ENCODE measurements at regions not wholly inside any gene's neighbourhood (a gene's known extent, or its start where the extent isn't known, plus 50 kb on each side); places are given as distances from the start of the nearest gene placed in this dataset.

DNA sequence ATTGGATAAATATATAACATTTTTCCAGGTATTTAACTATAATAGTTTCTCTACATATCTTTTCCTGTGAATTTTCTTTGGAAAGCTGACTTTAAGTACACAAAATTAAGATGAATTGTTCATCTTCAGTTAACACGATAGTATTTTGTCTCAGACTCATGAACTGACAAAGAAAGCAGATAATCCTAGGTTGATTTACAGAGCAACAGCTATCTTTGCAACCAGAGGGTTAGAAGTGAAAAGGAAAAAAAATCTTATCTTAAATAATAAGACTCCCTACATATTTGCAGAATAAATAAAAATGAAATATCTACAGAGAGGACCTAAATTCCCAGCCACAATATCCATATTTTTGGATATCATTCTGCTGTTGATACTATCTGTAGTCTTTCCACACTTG, 350.2 kb upstream of the GRM7 start:
- Histone ChIP-seq H3K9me3 (peaks cover 0 to 6% (median 2%) of the 10 kb centered on the region in 4 donors), H3K4me3 (no peak overlapping the region), H3K36me3 (no peaks in the 10 kb centered on the region), H3K4me1 (no peaks in the 10 kb centered on the region), H3K27ac (no peak overlapping the region), H3K27me3 (no peaks in the 10 kb centered on the region)
- intact Hi-C loops (cut with DNase I; ENCODE audit: low total_unique reads), result no loop called here
- TF ChIP-seq, protein P1, sequence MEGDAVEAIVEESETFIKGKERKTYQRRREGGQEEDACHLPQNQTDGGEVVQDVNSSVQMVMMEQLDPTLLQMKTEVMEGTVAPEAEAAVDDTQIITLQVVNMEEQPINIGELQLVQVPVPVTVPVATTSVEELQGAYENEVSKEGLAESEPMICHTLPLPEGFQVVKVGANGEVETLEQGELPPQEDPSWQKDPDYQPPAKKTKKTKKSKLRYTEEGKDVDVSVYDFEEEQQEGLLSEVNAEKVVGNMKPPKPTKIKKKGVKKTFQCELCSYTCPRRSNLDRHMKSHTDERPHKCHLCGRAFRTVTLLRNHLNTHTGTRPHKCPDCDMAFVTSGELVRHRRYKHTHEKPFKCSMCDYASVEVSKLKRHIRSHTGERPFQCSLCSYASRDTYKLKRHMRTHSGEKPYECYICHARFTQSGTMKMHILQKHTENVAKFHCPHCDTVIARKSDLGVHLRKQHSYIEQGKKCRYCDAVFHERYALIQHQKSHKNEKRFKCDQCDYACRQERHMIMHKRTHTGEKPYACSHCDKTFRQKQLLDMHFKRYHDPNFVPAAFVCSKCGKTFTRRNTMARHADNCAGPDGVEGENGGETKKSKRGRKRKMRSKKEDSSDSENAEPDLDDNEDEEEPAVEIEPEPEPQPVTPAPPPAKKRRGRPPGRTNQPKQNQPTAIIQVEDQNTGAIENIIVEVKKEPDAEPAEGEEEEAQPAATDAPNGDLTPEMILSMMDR (IDR thresholded peaks at IDR 0.05), result no peak
- TF ChIP-seq POLR2A (IDR thresholded peaks at IDR 0.05), result no peak
- TF ChIP-seq POLR2AphosphoS5 (IDR thresholded peaks at IDR 0.05), result no peak
- no peak for TF ChIP-seq EP300 (IDR thresholded peaks at IDR 0.05)
- 38 to 49% (median 46%) methylated on average over 1 of the region's 1 CpG for WGBS, 5 donors
- no peak for DNase-seq

DNA sequence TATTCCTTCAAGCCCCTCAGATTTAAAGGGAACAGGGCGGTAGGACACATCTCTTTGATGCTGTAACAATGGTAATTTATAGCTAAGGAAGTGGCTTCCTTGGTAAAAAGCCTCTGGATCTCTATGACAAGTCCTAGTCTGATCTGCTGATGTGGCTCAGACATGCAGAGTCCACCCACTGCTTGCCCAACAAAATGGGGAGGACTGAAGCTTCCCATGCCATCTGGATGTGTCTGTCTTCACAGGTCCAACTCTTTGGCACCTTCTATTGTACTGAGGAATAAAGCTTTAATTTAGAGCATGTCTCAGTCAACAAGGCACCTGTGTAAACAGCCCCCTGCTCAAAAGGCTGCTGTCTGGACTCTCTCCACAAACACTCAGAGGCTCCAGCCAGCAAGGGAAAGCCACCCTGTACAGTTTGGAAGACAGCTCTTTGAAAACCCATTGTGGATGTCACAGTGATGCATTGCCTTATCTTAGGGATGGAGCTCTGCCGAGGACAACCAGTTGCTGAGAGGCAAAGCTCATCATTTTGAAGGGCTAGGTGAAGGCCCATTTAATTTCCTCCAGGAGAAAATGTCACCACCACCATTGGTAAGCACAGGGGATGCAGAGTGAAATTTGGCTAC, 348.6 kb upstream of the GRM7 start:
- peaks cover 0 to 4% (median 2%) of the 10 kb centered on the region in 4 donors for H3K9me3 ChIP-seq
- H3K27ac ChIP-seq, result no peak overlapping the region
- TF ChIP-seq POLR2A (IDR thresholded peaks at IDR 0.05) (no peak), POLR2AphosphoS5 (IDR thresholded peaks at IDR 0.05) (no peak), EP300 (IDR thresholded peaks at IDR 0.05) (no peak)
- TF ChIP-seq, protein P1 (IDR thresholded peaks at IDR 0.05), result no peak
- no peaks in the 10 kb centered on the region for H3K27me3 ChIP-seq
- intact Hi-C loops (cut with DNase I; ENCODE audit: low total_unique reads), result no loop called here
- H3K36me3 ChIP-seq, result no peaks in the 10 kb centered on the region
- no peak for DNase-seq
- H3K4me1 ChIP-seq, result no peaks in the 10 kb centered on the region
- H3K4me3 ChIP-seq, result no peak overlapping the region
- WGBS, 5 donors, result 39 to 67% (median 55%) methylated on average over 2 of the region's 2 CpGs

DNA sequence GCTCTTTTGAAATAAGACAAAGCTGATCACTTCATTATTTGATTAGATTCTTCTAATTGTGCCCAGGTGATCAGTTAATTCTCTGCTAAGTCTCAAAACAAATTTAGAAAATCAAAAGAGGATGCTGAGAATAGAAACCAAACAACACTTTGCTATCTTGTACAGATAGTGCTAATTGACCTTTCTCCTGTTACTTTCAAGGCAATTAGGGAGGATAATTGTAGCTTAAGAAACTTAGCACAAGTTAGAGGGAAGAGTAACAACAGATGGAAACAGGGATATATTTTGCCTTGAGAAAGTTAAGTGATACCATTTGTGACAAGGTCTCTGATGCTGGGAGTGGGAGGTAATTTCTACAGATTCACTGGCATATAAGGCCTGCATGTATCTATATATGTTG, 344.8 kb upstream of the GRM7 start:
- no peaks in the 10 kb centered on the region for H3K4me1 ChIP-seq
- TF ChIP-seq EP300 (IDR thresholded peaks at IDR 0.05) (no peak), POLR2A (IDR thresholded peaks at IDR 0.05) (no peak), POLR2AphosphoS5 (IDR thresholded peaks at IDR 0.05) (no peak)
- TF ChIP-seq, protein P1 (IDR thresholded peaks at IDR 0.05), result no peak
- no peaks in the 10 kb centered on the region for H3K36me3 ChIP-seq
- H3K9me3 ChIP-seq, result no peaks in the 10 kb centered on the region
- no peaks in the 10 kb centered on the region for H3K27me3 ChIP-seq
- DNase-seq, result no peak
- H3K4me3 ChIP-seq, result no peak overlapping the region
- no peak overlapping the region for H3K27ac ChIP-seq
- intact Hi-C loops (cut with DNase I; ENCODE audit: low total_unique reads), result no loop called here

DNA sequence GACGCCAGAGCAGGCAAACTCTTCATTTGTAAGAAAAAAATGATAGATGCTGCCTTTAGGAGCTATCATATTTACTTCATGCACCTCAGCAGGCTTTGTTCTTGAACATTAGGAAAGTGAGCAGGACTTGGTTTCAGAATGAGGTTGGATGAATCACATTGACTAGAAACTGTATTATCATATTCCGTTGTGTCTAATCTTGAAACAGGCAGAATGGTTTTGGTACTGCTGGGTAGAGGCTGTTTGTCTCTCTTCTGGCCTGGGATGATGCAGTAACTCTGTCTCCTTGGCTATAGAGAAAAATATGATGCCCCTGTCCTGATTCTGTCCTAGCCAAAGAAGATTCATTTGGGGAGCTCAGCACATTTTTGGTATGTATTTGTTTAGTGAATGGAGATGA, 344.2 kb upstream of the GRM7 start:
- Histone ChIP-seq H3K27ac (no peak overlapping the region), H3K36me3 (no peaks in the 10 kb centered on the region), H3K27me3 (no peaks in the 10 kb centered on the region), H3K9me3 (no peaks in the 10 kb centered on the region), H3K4me3 (no peak overlapping the region), H3K4me1 (no peaks in the 10 kb centered on the region)
- DNase-seq, result no peak
- 73 to 87% (median 79%) methylated on average over 2 of the region's 2 CpGs for WGBS, 5 donors
- TF ChIP-seq EP300 (IDR thresholded peaks at IDR 0.05), result no peak
- TF ChIP-seq, protein P1 (IDR thresholded peaks at IDR 0.05), result no peak
- no peak for TF ChIP-seq POLR2AphosphoS5 (IDR thresholded peaks at IDR 0.05)
- TF ChIP-seq POLR2A (IDR thresholded peaks at IDR 0.05), result no peak
- intact Hi-C loops (cut with DNase I; ENCODE audit: low total_unique reads), result no loop called here

Measured in stomach (tissue), 8 donors.